ENCODE measurements at regions not wholly inside any gene's neighbourhood (a gene's known extent, or its start where the extent isn't known, plus 50 kb on each side); places are given as distances from the start of the nearest gene placed in this dataset.

DNA sequence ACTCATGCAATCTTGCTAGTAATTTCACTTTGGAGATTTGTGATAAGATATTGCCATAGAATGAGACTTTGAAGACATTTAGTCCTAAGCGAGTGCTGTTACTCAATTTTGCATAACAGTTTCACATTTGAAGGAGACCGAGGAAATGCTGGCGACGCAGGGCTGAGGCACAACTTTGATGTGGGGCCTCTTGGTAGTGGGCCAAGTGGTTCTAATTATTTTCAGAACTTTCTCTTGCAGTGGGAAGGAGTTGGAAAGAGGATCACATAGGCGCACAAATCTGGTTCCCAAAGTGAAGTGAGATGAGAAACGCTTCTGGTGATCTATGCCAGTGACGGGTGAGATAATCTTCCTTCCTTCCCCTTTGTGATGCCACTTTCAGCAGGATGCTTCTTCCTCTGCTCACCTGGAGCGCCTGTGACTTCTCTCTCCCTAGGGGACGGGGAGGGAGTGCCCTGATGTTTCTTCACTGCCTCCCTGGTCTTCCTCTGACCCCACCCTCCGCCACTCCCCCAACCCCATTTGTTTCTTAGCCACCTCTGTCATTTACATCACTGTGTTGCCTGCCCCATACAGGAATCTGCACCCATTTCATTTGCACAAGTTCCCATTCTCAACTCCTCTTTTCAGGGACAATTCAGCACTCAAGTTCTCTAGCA lies 138.9 kb upstream of the MID1 start:
- no peak for TF ChIP-seq CTCF (IDR thresholded peaks at IDR 0.05)
- no peak for DNase-seq (ENCODE audit: low spot score)
- Histone ChIP-seq H3K27ac (no peak overlapping the region), H3K4me3 (no peak overlapping the region)

DNA sequence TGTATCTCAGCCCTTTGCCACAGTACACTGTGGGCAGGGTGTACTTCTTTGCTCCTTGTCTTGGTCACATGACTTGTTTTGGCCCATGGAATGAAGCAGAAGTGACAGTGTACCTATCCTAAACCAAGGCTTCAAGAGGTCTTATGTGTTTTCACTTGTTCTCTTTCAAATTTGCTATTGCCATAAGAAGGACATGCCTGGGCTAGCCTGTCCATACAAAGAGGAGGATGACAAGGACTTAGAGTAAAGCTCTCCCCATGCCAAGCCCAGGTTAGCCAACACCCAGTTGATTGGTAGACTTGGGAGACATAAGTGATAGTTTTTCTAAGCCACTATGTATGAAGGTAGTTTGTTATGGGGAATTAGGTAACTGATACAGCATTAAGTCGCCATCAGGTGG lies 141.1 kb upstream of the MID1 start:
- no peak for TF ChIP-seq CTCF (IDR thresholded peaks at IDR 0.05)
- no peak overlapping the region for H3K4me3 ChIP-seq
- H3K27ac ChIP-seq: no peak overlapping the region
- no peak for DNase-seq (ENCODE audit: low spot score)

DNA sequence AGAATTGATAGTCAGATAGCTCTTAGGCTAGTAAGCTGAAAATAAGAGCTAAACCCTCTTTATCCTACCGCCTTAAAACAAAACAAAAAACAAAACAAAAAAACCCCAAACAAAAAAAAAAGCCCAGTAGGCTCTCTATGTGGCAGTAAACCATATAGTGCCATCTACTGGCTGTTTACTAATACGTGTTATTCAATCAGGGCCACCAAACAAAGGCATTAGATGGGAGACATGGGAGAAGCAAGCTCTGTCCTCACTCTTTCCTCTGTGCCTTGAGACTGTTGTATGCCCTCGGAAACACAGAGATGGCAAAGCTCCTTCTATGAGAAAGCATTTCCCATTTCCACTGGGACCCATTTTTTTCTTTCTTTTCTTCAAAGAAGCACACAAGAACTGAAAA lies 148.8 kb upstream of the MID1 start:
- DNase-seq (ENCODE audit: low spot score): no peak
- no peak for TF ChIP-seq CTCF (IDR thresholded peaks at IDR 0.05)
- Histone ChIP-seq H3K4me3 (no peak overlapping the region), H3K27ac (no peak overlapping the region)

- H3K27ac ChIP-seq: no peak overlapping the region
- TF ChIP-seq CTCF (IDR thresholded peaks at IDR 0.05): no peak
- no peak for DNase-seq (ENCODE audit: low spot score)
- no peak overlapping the region for H3K4me3 ChIP-seq
These were observed 149.6 kb upstream of the MID1 start for GRCh38 chrX:10769696-10770619.

- H3K27ac ChIP-seq: no peak overlapping the region
- no peak for DNase-seq (ENCODE audit: low spot score)
- TF ChIP-seq CTCF (IDR thresholded peaks at IDR 0.05): no peak
- no peak overlapping the region for H3K4me3 ChIP-seq
These were observed 152.9 kb upstream of the MID1 start for GRCh38 chrX:10773318-10773717.

DNA sequence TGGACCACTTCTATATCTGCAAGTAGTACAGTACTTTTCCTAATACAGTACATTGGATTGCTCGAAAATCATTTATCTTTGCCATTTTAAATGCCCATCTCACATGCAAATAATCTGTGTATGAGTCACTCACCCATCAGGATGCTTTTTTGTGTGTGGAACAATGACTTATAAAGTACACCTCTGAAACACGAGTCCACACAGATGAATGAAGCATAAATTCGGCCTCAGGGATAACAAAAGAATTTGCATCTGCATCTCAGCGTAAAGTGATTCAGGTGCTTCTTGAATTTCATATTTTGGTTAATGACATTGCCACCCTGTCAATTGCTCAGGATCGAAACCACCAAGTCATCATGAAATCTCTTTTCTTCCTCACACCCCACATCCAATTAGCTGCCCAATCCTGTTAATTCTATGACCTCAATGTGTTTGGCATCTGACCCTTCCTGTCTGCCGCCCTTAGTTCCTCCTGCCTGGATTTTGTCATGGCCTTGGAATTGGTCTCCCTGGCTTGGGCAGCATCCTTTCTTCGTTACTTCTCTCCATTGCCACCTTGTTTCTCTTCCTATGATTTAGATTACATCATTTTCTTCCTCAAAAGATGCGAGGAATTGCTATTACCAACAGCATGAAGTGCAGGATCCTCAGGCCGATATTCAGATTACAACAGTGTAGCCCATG lies 161.6 kb upstream of the MID1 start:
- no peak overlapping the region for H3K27ac ChIP-seq
- TF ChIP-seq CTCF (IDR thresholded peaks at IDR 0.05): no peak
- no peak for DNase-seq (ENCODE audit: low spot score)
- H3K4me3 ChIP-seq: no peak overlapping the region
